Mesendoderm (in vitro differentiated cells): ENCODE measurements at regions not wholly inside any gene's neighbourhood (a gene's known extent, or its start where the extent isn't known, plus 50 kb on each side); places are given as distances from the start of the nearest gene placed in this dataset.

Experiments
- DNase-seq: peaks from one replicate; pipeline ENCODE4 v3.0.0; 2013
- H2AK5ac ChIP-seq: 2 replicates; pipeline ENCODE4 v1.6.1; 2013; ENCODE audit warnings: low read length, inconsistent platforms
- H2BK120ac ChIP-seq: 2 replicates; pipeline ENCODE4 v1.6.1; 2013; ENCODE audit warnings: low read depth, mild to moderate bottlenecking, low read length, moderate library complexity, mixed read lengths
- H2BK15ac ChIP-seq: replicated peaks from 2 replicates; pipeline ENCODE4 v1.6.1; 2013; ENCODE audit warnings: low read depth, mild to moderate bottlenecking, moderate library complexity
- H2BK5ac ChIP-seq: 2 replicates; pipeline ENCODE4 v1.6.1; 2013; ENCODE audit warnings: low read length, inconsistent platforms
- H3K18ac ChIP-seq: 2 replicates; pipeline ENCODE4 v1.6.1; 2013; ENCODE audit warnings: mild to moderate bottlenecking, low read length, mixed read lengths
- H3K23ac ChIP-seq: one replicate; pipeline ENCODE4 v1.6.1; 2013; ENCODE audit warnings: low read length
- H3K27ac ChIP-seq: 2 replicates; pipeline ENCODE4 v1.5.1; 2013; ENCODE audit warnings: low read depth, mild to moderate bottlenecking, inconsistent platforms, low read length, moderate library complexity
- H3K27me3 ChIP-seq: 2 replicates; pipeline ENCODE4 v1.6.1; 2013; ENCODE audit warnings: low read length, control low read depth, mild to moderate bottlenecking, inconsistent platforms; ENCODE audit not compliant: insufficient read depth, poor library complexity
- H3K36me3 ChIP-seq: 2 replicates; pipeline ENCODE4 v1.6.1; 2013; ENCODE audit warnings: low read length, inconsistent platforms; ENCODE audit not compliant: control insufficient read depth, insufficient read depth
- H3K4ac ChIP-seq: one replicate; pipeline ENCODE4 v1.6.1; 2013; ENCODE audit warnings: low read depth, mild to moderate bottlenecking, low read length, moderate library complexity
- H3K4me1 ChIP-seq: 2 replicates; pipeline ENCODE4 v1.6.1; 2013; ENCODE audit warnings: low read depth, low read length, inconsistent platforms; ENCODE audit not compliant: control insufficient read depth
- H3K4me2 ChIP-seq: 2 replicates; pipeline ENCODE4 v1.6.1; 2013; ENCODE audit warnings: low read length
- H3K4me3 ChIP-seq: 2 replicates; pipeline ENCODE4 v1.5.1; 2013; ENCODE audit warnings: mild to moderate bottlenecking, low read length
- H3K56ac ChIP-seq: one replicate; pipeline ENCODE4 v1.6.1; 2013; ENCODE audit warnings: low read length
- H3K79me1 ChIP-seq: 2 replicates; pipeline ENCODE4 v1.6.1; 2013; ENCODE audit warnings: low read length, inconsistent platforms
- H3K79me2 ChIP-seq: 2 replicates; pipeline ENCODE4 v1.6.1; 2013; ENCODE audit warnings: mild to moderate bottlenecking, low read length; ENCODE audit not compliant: control insufficient read depth, insufficient read depth
- H3K9ac ChIP-seq: 2 replicates; pipeline ENCODE4 v1.6.1; 2013; ENCODE audit warnings: low read length, inconsistent platforms
- H4K5ac ChIP-seq: one replicate; pipeline ENCODE4 v1.6.1; 2013; ENCODE audit warnings: low read length
- H4K8ac ChIP-seq: one replicate; pipeline ENCODE4 v1.6.1; 2013; ENCODE audit warnings: low read depth, mild to moderate bottlenecking, control low read depth, low read length, moderate library complexity
- WGBS: extraction: QIAGEN DNeasy Blood & Tissue Kit; methylation state at CpG from one replicate; pipeline ENCODE4 v1.1.7; 2013; ENCODE audit warnings: low lambda C conversion rate, missing lambda C conversion rate; ENCODE audit not compliant: insufficient coverage; ENCODE audit errors: extremely low coverage; 5-methylcytosine and 5-hydroxymethylcytosine counted together

DNA sequence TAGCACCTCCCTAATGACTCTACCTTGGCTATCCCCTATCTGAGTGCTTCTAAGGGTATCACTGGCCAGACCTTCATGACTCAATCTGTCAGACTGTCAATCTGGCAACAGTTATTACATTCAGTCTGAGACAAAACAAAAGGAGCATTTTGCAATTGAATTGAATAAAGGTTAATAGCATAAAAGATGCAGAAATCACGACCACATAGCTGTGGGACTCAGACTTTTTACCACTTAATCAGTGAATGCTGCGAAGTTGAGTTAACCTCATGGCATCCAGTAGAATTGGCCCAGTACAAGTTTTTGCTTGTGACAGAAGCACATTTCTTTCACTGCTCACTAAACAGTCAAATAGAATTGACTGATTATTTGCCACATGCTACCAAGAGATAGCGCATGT lies 480.7 kb upstream of the DPPA4 start:
- no peak overlapping the region for H3K9ac ChIP-seq
- no peak overlapping the region for H2BK5ac ChIP-seq
- no peak overlapping the region for H3K4me2 ChIP-seq
- no peak for DNase-seq
- no peak overlapping the region for H4K5ac ChIP-seq
- H3K4me1 ChIP-seq = no peaks in the 10 kb centered on the region
- whole genome bisulfite sequencing = no CpG with 5 or more reads among the region's 3 CpGs
- H3K23ac ChIP-seq = no peak overlapping the region
- no peak overlapping the region for H2BK15ac ChIP-seq
- H3K79me2 ChIP-seq = no peaks in the 10 kb centered on the region
- H3K4me3 ChIP-seq = no peak overlapping the region
- H3K79me1 ChIP-seq = no peaks in the 10 kb centered on the region
- H2AK5ac ChIP-seq = no peak overlapping the region
- no peak overlapping the region for H3K4ac ChIP-seq
- H3K56ac ChIP-seq = no peak overlapping the region
- no peaks in the 10 kb centered on the region for H3K27me3 ChIP-seq
- no peak overlapping the region for H3K27ac ChIP-seq
- no peak overlapping the region for H3K18ac ChIP-seq
- no peaks in the 10 kb centered on the region for H3K36me3 ChIP-seq
- no peak overlapping the region for H4K8ac ChIP-seq
- H2BK120ac ChIP-seq = no peak overlapping the region

GRCh38 chr3:109819734-109820133 lies 482.4 kb upstream of the DPPA4 start:
- H2AK5ac ChIP-seq = no peak overlapping the region
- WGBS = no CpG with 5 or more reads among the region's 6 CpGs
- no peak overlapping the region for H4K8ac ChIP-seq
- H3K79me1 ChIP-seq = no peaks in the 10 kb centered on the region
- no peak overlapping the region for H3K56ac ChIP-seq
- H2BK120ac ChIP-seq = no peak overlapping the region
- no peak overlapping the region for H4K5ac ChIP-seq
- no peaks in the 10 kb centered on the region for H3K79me2 ChIP-seq
- H2BK15ac ChIP-seq = no peak overlapping the region
- no peak for DNase-seq
- no peak overlapping the region for H3K9ac ChIP-seq
- no peak overlapping the region for H3K4me3 ChIP-seq
- H3K23ac ChIP-seq = no peak overlapping the region
- no peak overlapping the region for H3K4me2 ChIP-seq
- H3K27me3 ChIP-seq = no peaks in the 10 kb centered on the region
- no peak overlapping the region for H3K4ac ChIP-seq
- H3K27ac ChIP-seq = no peak overlapping the region
- H2BK5ac ChIP-seq = no peak overlapping the region
- no peaks in the 10 kb centered on the region for H3K36me3 ChIP-seq
- no peaks in the 10 kb centered on the region for H3K4me1 ChIP-seq
- H3K18ac ChIP-seq = no peak overlapping the region

GRCh38 chr3:109825971-109826810 lies 488.8 kb upstream of the DPPA4 start:
- Histone ChIP-seq H3K4me3 (no peak overlapping the region), H4K8ac (no peak overlapping the region), H2BK15ac (no peak overlapping the region), H3K4me2 (no peak overlapping the region), H3K36me3 (no peaks in the 10 kb centered on the region), H4K5ac (no peak overlapping the region), H2BK120ac (no peak overlapping the region), H3K79me1 (no peaks in the 10 kb centered on the region), H3K4me1 (no peaks in the 10 kb centered on the region), H3K27ac (no peak overlapping the region), H3K27me3 (no peaks in the 10 kb centered on the region), H3K56ac (no peak overlapping the region), H3K79me2 (no peaks in the 10 kb centered on the region), H2BK5ac (no peak overlapping the region), H3K9ac (no peak overlapping the region), H3K23ac (no peak overlapping the region), H3K18ac (no peak overlapping the region), H2AK5ac (no peak overlapping the region), H3K4ac (no peak overlapping the region)
- no CpG with 5 or more reads among the region's 7 CpGs for WGBS
- DNase-seq = no peak

DNA sequence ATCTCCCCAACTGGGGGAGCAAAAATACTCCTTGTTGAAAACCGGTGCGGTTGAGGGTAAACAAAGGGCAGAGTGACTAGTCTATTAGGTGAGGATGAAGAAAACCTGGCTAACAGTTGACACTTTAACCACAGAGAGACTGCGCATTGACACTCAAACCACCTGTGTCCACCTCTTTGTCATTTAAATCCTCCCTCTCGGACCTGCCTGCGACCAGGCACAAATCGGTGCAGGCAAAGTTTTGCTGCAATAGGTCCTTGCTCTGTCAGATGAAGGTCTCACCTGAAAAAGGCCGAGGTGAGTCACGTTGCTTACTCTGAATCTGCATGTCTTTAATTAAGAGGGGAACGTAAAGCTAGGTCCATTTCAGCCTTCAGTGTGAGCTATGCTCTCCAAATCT lies 494.1 kb upstream of the DPPA4 start:
- H3K27ac ChIP-seq = no peak overlapping the region
- H3K4me2 ChIP-seq = no peak overlapping the region
- H4K8ac ChIP-seq = peak overlapping the region; percentile 56
- peak; percentile 6 for DNase-seq
- H3K27me3 ChIP-seq = no peaks in the 10 kb centered on the region
- H2AK5ac ChIP-seq = no peak overlapping the region
- H3K18ac ChIP-seq = no peak overlapping the region
- H3K56ac ChIP-seq = no peak overlapping the region
- H3K4me1 ChIP-seq = no peaks in the 10 kb centered on the region
- no peak overlapping the region for H2BK15ac ChIP-seq
- no peaks in the 10 kb centered on the region for H3K79me1 ChIP-seq
- no peak overlapping the region for H3K4ac ChIP-seq
- no peaks in the 10 kb centered on the region for H3K79me2 ChIP-seq
- H3K4me3 ChIP-seq = no peak overlapping the region
- no peak overlapping the region for H3K9ac ChIP-seq
- H4K5ac ChIP-seq = no peak overlapping the region
- no CpG with 5 or more reads among the region's 9 CpGs for WGBS
- no peak overlapping the region for H3K23ac ChIP-seq
- no peak overlapping the region for H2BK120ac ChIP-seq
- H3K36me3 ChIP-seq = no peaks in the 10 kb centered on the region
- H2BK5ac ChIP-seq = no peak overlapping the region

DNA sequence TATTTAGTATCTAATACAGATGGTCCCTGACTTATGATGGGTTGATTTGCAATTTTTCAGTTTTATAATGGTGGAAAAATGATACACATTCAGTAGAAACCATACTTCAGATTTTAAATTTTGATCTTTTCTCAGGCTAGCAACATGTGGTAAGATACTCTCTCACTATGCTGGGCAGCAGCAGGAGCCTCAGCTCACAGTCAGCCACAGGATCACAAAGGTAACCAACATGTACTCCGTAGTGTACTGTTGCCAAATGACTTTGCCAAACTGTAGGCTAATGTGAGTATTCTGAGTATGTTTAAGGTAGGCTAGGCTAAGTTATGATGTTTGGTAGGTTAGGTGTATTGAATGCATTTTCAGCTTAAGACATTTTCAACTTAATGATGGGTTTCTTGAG lies 498.6 kb upstream of the DPPA4 start:
- Histone ChIP-seq H3K79me2 (no peaks in the 10 kb centered on the region), H3K23ac (no peak overlapping the region), H3K27ac (no peak overlapping the region), H4K8ac (no peak overlapping the region), H3K4ac (no peak overlapping the region), H2BK120ac (no peak overlapping the region), H3K27me3 (no peaks in the 10 kb centered on the region), H3K4me2 (no peak overlapping the region), H3K18ac (no peak overlapping the region), H4K5ac (no peak overlapping the region), H3K9ac (no peak overlapping the region), H3K79me1 (no peaks in the 10 kb centered on the region), H3K56ac (no peak overlapping the region), H2BK5ac (no peak overlapping the region), H3K4me3 (no peak overlapping the region), H3K36me3 (no peaks in the 10 kb centered on the region), H2AK5ac (no peak overlapping the region), H2BK15ac (no peak overlapping the region), H3K4me1 (no peaks in the 10 kb centered on the region)
- no peak for DNase-seq
- WGBS = no CpG with 5 or more reads among the region's 1 CpG

DNA sequence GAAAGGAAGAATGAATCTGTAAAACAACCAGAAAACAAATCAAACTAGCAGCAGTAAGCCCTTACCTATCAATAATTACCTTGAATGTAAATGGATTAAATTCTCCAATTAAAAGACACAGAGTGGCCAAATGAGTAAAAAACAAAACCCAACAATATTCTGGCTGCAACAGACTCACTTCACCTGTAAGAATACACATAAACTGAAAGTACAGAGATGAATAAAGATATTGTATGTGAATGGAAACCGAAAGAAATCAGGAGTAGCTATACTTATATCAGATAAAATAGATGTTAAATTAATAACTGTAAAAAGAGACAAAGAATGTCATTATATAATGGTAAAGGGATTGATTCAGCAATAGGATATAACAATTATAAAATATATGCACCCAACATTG lies 514.5 kb upstream of the DPPA4 start:
- no peak overlapping the region for H3K23ac ChIP-seq
- no peak overlapping the region for H3K56ac ChIP-seq
- no peak overlapping the region for H3K4ac ChIP-seq
- H3K4me1 ChIP-seq = no peaks in the 10 kb centered on the region
- H3K27me3 ChIP-seq = no peaks in the 10 kb centered on the region
- H3K4me2 ChIP-seq = no peak overlapping the region
- no peaks in the 10 kb centered on the region for H3K79me2 ChIP-seq
- no CpG with 5 or more reads among the region's 1 CpG for WGBS
- H3K27ac ChIP-seq = no peak overlapping the region
- H3K18ac ChIP-seq = no peak overlapping the region
- no peak overlapping the region for H2BK120ac ChIP-seq
- no peaks in the 10 kb centered on the region for H3K79me1 ChIP-seq
- no peak overlapping the region for H3K9ac ChIP-seq
- H3K36me3 ChIP-seq = no peaks in the 10 kb centered on the region
- H4K8ac ChIP-seq = no peak overlapping the region
- no peak overlapping the region for H2BK15ac ChIP-seq
- DNase-seq = no peak
- no peak overlapping the region for H3K4me3 ChIP-seq
- no peak overlapping the region for H2BK5ac ChIP-seq
- no peak overlapping the region for H4K5ac ChIP-seq
- no peak overlapping the region for H2AK5ac ChIP-seq
